Breast epithelium (tissue), 4 donors: ENCODE measurements at regions not wholly inside any gene's neighbourhood (a gene's known extent, or its start where the extent isn't known, plus 50 kb on each side); places are given as distances from the start of the nearest gene placed in this dataset.
A peak's percentile ranks its signal among the peaks of the same experiment; 100 is the strongest.

ENCODE experiments used
- DNase-seq, 2 donors: peaks; one replicate each; pipeline ENCODE4 v3.0.0-alpha.2; 2019; ENCODE audit warnings: low spot score in 2 of 2
- H3K27ac ChIP-seq, 2 donors: fragments of 200-600 bp; sonication (generic) in 1 of 2; one replicate each; pipeline ENCODE4 v1.5.1; 2016 to 2019; ENCODE audit warnings: mild to moderate bottlenecking in 1 of 2
- H3K27me3 ChIP-seq, 2 donors: fragments of 200-600 bp; sonication (generic) in 1 of 2; one replicate each; pipeline versions ENCODE4 v1.5.1 to v1.6.0; 2017 to 2019; ENCODE audit warnings: control low read depth in 1 of 2, mild to moderate bottlenecking in 1 of 2
- H3K36me3 ChIP-seq: fragments of 200-600 bp; one replicate; pipeline ENCODE4 v1.5.1; 2019
- H3K4me1 ChIP-seq, 2 donors: fragments of 200-600 bp; sonication (generic); one replicate each; pipeline ENCODE4 v1.5.1; 2016 to 2019; ENCODE audit warnings: control low read depth in 1 of 2
- H3K4me3 ChIP-seq, 3 donors: fragments of 200-600 bp; sonication (generic); 1 replicate in 2 of 3; 2 replicates in 1 of 3; pipeline ENCODE4 v1.5.1; 2016 to 2019; ENCODE audit warnings: mild to moderate bottlenecking in 3 of 3, moderate library complexity in 2 of 3
- H3K9me3 ChIP-seq, 2 donors: fragments of 200-600 bp; sonication (generic) in 1 of 2; one replicate each; pipeline ENCODE4 v1.5.1; 2016 to 2019; ENCODE audit warnings: control low read depth in 1 of 2
- POLR2A ChIP-seq: fragments of 450-650 bp; IDR thresholded peaks from one replicate; pipeline ENCODE4 v1.6.1; 2016; ENCODE audit warnings: antibody characterized with exemption, mild to moderate bottlenecking, moderate library complexity
- POLR2AphosphoS5 ChIP-seq, 3 donors: sonication (generic); formaldehyde crosslinking; IDR thresholded peaks; one replicate each; pipeline ENCODE4 v1.6.1; 2017; ENCODE audit warnings: antibody characterized with exemption in 3 of 3
- intact Hi-C: fragments of 100-400 bp; cut with DNase I; formaldehyde crosslinking; loops from one replicate; pipeline ENCODE4 v1.15.1; 2023; ENCODE audit warnings: low total_unique reads
- TF ChIP-seq, protein P1 (sequence below), 3 donors: fragments of 450-650 bp; IDR thresholded peaks; one replicate each; pipeline ENCODE4 v1.5.1; 2016 to 2017; ENCODE audit warnings: antibody characterized with exemption in 3 of 3, mild to moderate bottlenecking in 3 of 3, moderate library complexity in 3 of 3

DNA sequence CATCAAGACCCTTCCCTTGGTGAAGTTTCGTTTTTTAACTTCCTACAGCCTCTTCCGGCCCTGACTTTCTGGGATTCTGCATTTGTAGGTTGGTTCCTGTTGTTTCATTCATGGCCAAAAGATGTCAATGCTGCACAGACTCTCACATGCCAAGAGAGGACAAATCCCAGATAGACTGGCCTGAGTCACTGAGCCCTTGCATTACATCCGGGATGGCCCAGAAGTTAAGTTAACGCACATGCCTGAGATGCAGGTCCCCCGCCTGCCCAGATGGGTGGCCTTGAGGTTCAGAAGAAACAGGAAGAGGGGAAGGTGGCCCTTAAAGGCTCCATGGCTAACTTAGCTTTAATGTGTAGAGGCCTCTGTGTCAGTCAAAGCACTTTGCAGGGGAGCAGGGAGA is 51.6 kb upstream of the SRGAP3 start:
- H3K4me3 ChIP-seq: no peak overlapping the region
- no peaks in the 10 kb centered on the region for H3K36me3 ChIP-seq
- DNase-seq: no peak
- H3K27ac ChIP-seq: no peak overlapping the region
- H3K27me3 ChIP-seq: no peaks in the 10 kb centered on the region
- H3K4me1 ChIP-seq: no peaks in the 10 kb centered on the region
- no peaks in the 10 kb centered on the region for H3K9me3 ChIP-seq
- intact Hi-C loops: loop anchor here (10.0 kb wide), 1 partner anchor 316 kb away; no protein-coding TSS in a partner anchor
- TF ChIP-seq POLR2A (no peak), POLR2AphosphoS5 (IDR thresholded peaks at IDR 0.05) (no peak)
- TF ChIP-seq, protein P1, sequence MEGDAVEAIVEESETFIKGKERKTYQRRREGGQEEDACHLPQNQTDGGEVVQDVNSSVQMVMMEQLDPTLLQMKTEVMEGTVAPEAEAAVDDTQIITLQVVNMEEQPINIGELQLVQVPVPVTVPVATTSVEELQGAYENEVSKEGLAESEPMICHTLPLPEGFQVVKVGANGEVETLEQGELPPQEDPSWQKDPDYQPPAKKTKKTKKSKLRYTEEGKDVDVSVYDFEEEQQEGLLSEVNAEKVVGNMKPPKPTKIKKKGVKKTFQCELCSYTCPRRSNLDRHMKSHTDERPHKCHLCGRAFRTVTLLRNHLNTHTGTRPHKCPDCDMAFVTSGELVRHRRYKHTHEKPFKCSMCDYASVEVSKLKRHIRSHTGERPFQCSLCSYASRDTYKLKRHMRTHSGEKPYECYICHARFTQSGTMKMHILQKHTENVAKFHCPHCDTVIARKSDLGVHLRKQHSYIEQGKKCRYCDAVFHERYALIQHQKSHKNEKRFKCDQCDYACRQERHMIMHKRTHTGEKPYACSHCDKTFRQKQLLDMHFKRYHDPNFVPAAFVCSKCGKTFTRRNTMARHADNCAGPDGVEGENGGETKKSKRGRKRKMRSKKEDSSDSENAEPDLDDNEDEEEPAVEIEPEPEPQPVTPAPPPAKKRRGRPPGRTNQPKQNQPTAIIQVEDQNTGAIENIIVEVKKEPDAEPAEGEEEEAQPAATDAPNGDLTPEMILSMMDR (IDR thresholded peaks at IDR 0.05): no peak

DNA sequence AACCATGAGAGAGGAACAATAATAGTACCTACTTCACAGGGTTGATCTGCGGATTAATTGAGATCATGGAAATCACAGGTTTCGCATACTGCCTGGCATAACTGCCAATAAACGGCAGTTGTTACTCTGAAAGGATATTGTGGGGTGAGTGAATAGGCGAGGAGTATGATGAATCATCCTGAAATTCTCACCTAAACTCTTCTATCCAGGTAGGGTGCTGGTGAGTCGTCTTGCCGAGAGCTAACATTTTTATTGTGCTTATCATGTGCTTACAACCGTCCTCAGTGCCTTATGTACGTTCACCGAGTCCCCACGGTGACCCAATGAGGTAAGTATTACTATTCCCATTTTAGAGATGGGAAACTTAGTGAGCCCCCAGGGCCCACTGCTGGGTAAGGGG is 52.4 kb upstream of the SRGAP3 start:
- DNase-seq: no peak
- Histone ChIP-seq H3K36me3 (no peaks in the 10 kb centered on the region), H3K27ac (no peak overlapping the region), H3K9me3 (no peaks in the 10 kb centered on the region), H3K4me1 (no peaks in the 10 kb centered on the region), H3K4me3 (no peak overlapping the region), H3K27me3 (no peaks in the 10 kb centered on the region)
- TF ChIP-seq, protein P1 (IDR thresholded peaks at IDR 0.05): no peak
- TF ChIP-seq POLR2AphosphoS5 (IDR thresholded peaks at IDR 0.05): no peak
- no peak for TF ChIP-seq POLR2A
- intact Hi-C loops: loop anchor here (10.0 kb wide), 1 partner anchor 317 kb away; no protein-coding TSS in a partner anchor

DNA sequence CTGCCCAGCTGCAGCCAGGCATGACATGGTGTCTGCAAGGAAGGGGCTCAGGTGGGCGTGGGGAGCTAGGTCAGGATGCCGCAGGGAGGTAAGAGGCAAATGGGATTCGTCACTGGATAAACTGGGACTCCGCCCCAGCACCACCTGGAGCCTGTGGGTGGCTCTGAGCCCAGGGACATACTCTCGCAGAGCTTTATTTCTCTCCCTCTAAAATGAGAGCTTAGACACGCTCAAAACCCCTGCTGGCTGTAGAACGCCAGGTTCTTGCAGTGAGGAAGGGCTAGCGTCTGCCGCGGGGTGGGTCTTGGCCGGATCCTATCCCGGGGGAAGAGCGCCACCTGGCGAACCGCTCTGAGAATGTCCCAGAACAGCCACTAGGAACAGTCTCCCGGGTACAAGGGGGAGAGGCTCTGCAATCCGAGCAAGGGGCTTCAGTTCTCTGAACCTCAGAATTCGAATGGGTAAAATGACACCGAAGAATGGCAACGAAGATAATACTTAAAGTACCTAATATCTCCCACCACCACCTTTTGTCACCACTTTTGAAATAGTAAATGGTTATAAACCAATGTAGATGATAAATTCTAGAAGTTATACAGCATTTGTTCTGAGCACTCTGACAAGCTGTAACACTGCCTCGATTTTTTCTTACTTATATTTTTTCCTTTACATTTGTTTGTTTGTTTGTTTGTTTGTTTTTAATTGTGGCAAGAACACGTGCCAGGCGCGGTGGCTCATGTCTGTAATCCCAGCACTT is 53.2 kb upstream of the SRGAP3 start:
- Histone ChIP-seq H3K4me3 (peak overlapping the region in 2 of 3 donors; percentile 35 to 45), H3K27ac (no peak overlapping the region), H3K9me3 (no peaks in the 10 kb centered on the region), H3K4me1 (no peaks in the 10 kb centered on the region), H3K36me3 (no peaks in the 10 kb centered on the region), H3K27me3 (no peaks in the 10 kb centered on the region)
- intact Hi-C loops: loop anchor here (10.0 kb wide), 1 partner anchor 318 kb away; no protein-coding TSS in a partner anchor
- no peak for TF ChIP-seq POLR2A
- TF ChIP-seq, protein P1 (IDR thresholded peaks at IDR 0.05): peak; percentile 86 to 97 (median 97)
- peak in 2 of 3 donors; percentile 31 to 37 for TF ChIP-seq POLR2AphosphoS5 (IDR thresholded peaks at IDR 0.05)
- DNase-seq: peak; percentile 64 to 79

DNA sequence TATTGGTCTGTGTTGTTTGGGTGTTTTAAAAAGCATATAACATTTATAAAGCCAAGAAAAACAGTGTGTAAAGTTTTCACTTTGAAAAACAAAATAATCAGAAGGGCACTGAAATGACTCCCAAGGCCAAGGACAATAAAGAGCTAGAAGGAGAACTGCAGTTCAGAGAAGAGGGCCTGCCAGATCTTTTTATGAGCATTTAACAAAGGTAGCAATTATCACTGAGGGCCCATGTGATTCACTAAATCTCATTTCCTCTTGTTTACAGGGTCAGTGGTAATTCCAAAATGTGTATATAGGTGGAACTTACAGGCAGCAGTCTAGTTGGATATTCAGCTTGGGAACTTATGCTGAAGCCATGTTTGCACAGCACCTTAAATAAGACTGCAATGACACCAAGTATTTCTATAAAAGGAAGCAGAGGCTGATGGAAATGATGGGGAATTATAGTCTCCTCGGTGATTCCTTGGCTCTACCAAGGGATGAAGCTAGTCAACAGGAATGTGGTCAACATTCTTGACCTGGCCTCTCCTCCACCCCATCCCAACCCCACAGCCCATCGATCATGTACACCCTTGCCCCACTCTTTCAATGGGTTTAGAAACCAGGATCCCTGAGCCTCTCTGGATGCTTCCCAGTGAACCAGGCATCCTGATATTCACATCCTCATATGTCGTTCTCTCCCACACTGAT is 54.4 kb upstream of the THUMPD3 start:
- no peak overlapping the region for H3K27ac ChIP-seq
- no peaks in the 10 kb centered on the region for H3K4me1 ChIP-seq
- no peaks in the 10 kb centered on the region for H3K36me3 ChIP-seq
- H3K4me3 ChIP-seq: no peak overlapping the region
- H3K9me3 ChIP-seq: no peaks in the 10 kb centered on the region
- no peaks in the 10 kb centered on the region for H3K27me3 ChIP-seq
- intact Hi-C loops: loop anchor here (10.0 kb wide), 1 partner anchor 324 kb away; no protein-coding TSS in a partner anchor
- DNase-seq: no peak
- TF ChIP-seq POLR2A: no peak
- TF ChIP-seq POLR2AphosphoS5 (IDR thresholded peaks at IDR 0.05): no peak
- TF ChIP-seq, protein P1 (IDR thresholded peaks at IDR 0.05): no peak

DNA sequence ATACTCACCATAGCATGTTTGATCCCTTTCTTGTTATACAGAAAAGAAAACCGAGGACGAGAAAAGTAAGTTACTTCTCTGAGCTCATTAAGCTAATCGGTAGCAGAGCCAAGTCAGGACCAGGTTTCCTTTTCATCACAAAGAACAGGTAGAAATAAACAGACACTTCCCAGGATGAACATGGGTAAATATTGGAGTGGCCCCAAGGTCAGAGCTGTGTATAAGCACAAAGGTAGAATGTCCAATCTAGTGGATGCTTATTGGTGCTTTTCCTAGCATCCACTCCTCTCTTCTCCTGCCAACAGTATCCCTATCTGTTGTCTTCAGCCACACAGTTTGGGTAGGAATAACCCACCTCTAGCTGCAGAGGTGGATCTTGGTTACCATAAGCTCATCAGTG is 52.8 kb upstream of the THUMPD3 start:
- Histone ChIP-seq H3K4me3 (no peak overlapping the region), H3K4me1 (no peaks in the 10 kb centered on the region), H3K36me3 (no peaks in the 10 kb centered on the region), H3K9me3 (no peaks in the 10 kb centered on the region), H3K27ac (no peak overlapping the region), H3K27me3 (no peaks in the 10 kb centered on the region)
- no peak for DNase-seq
- intact Hi-C loops: no loop called here
- TF ChIP-seq POLR2A (no peak), POLR2AphosphoS5 (IDR thresholded peaks at IDR 0.05) (no peak)
- TF ChIP-seq, protein P1 (IDR thresholded peaks at IDR 0.05): no peak
